ENCODE measurements at regions not wholly inside any gene's neighbourhood (a gene's known extent, or its start where the extent isn't known, plus 50 kb on each side); places are given as distances from the start of the nearest gene placed in this dataset.
"Not testable (repeated sequence)": the region's sequence is repeated elsewhere in the genome, so short reads cannot be mapped to it uniquely, and the experiment has no call there.

- in situ Hi-C loops (cut with MboI; ENCODE audit: low pct_ligation_motif_present in 1 of 4, low pct_unique_long_range_greater_than_20kb in 1 of 4, low sequenced_read_pairs in 3 of 4) (no loop called here), intact Hi-C loops (cut with DNase I; ENCODE audit: low total_unique reads) (no loop called here)
- Histone ChIP-seq H3K9me3 (no peaks in the 10 kb centered on the region), H3K4me3 (no peak overlapping the region), H3K27me3 (no peaks in the 10 kb centered on the region), H3K4me1 (peaks cover 0 to 5% (median 0%) of the 10 kb centered on the region in 4 donors), H3K36me3 (no peaks in the 10 kb centered on the region), H3K27ac (peak overlapping the region in 3 of 4 donors; percentile 4 to 37 (median 30))
- TF ChIP-seq EP300 (IDR thresholded peaks at IDR 0.05; ENCODE audit: low read depth) = no peak
- TF ChIP-seq POLR2A (IDR thresholded peaks at IDR 0.05) = no peak
- TF ChIP-seq POLR2AphosphoS5 (IDR thresholded peaks at IDR 0.05) = no peak
- TF ChIP-seq, protein P1, sequence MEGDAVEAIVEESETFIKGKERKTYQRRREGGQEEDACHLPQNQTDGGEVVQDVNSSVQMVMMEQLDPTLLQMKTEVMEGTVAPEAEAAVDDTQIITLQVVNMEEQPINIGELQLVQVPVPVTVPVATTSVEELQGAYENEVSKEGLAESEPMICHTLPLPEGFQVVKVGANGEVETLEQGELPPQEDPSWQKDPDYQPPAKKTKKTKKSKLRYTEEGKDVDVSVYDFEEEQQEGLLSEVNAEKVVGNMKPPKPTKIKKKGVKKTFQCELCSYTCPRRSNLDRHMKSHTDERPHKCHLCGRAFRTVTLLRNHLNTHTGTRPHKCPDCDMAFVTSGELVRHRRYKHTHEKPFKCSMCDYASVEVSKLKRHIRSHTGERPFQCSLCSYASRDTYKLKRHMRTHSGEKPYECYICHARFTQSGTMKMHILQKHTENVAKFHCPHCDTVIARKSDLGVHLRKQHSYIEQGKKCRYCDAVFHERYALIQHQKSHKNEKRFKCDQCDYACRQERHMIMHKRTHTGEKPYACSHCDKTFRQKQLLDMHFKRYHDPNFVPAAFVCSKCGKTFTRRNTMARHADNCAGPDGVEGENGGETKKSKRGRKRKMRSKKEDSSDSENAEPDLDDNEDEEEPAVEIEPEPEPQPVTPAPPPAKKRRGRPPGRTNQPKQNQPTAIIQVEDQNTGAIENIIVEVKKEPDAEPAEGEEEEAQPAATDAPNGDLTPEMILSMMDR (IDR thresholded peaks at IDR 0.05) = no peak
- WGBS, 2 donors (ENCODE audit: low coverage in 1 of 2) = 13 to 25% methylated on average over 1 to 4 of the region's 4 CpGs
- DNase-seq = no peak
Measured at GRCh38 chr1:112818990-112819689, 104.0 kb upstream of the PPM1J start.

GRCh38 chr1:112817555-112818373 is 102.6 kb upstream of the PPM1J start:
- TF ChIP-seq POLR2AphosphoS5 (IDR thresholded peaks at IDR 0.05) = no peak
- TF ChIP-seq, protein P1 (IDR thresholded peaks at IDR 0.05) = no peak
- TF ChIP-seq POLR2A (IDR thresholded peaks at IDR 0.05) = no peak
- no peak for TF ChIP-seq EP300 (IDR thresholded peaks at IDR 0.05; ENCODE audit: low read depth)
- intact Hi-C loops (cut with DNase I; ENCODE audit: low total_unique reads) = no loop called here
- Histone ChIP-seq H3K27me3 (no peaks in the 10 kb centered on the region), H3K27ac (no peak overlapping the region), H3K4me1 (peaks cover 0 to 5% (median 0%) of the 10 kb centered on the region in 4 donors), H3K9me3 (no peaks in the 10 kb centered on the region), H3K36me3 (no peaks in the 10 kb centered on the region), H3K4me3 (no peak overlapping the region)
- WGBS, 2 donors (ENCODE audit: low coverage in 1 of 2) = 51 to 79% methylated on average over 4 to 7 of the region's 7 CpGs
- in situ Hi-C loops (cut with MboI; ENCODE audit: low pct_ligation_motif_present in 1 of 4, low pct_unique_long_range_greater_than_20kb in 1 of 4, low sequenced_read_pairs in 3 of 4) = no loop called here
- DNase-seq = no peak

- no peak for TF ChIP-seq EP300 (IDR thresholded peaks at IDR 0.05; ENCODE audit: low read depth)
- TF ChIP-seq, protein P1 (IDR thresholded peaks at IDR 0.05) = no peak
- no peak for TF ChIP-seq POLR2A (IDR thresholded peaks at IDR 0.05)
- no peak for TF ChIP-seq POLR2AphosphoS5 (IDR thresholded peaks at IDR 0.05)
- H3K36me3 ChIP-seq = no peaks in the 10 kb centered on the region
- H3K27me3 ChIP-seq = no peaks in the 10 kb centered on the region
- in situ Hi-C loops (cut with MboI; ENCODE audit: low pct_ligation_motif_present in 1 of 4, low pct_unique_long_range_greater_than_20kb in 1 of 4, low sequenced_read_pairs in 3 of 4) (no loop called here), intact Hi-C loops (cut with DNase I; ENCODE audit: low total_unique reads) (no loop called here)
- 91 to 100% methylated on average over 2 to 5 of the region's 5 CpGs for WGBS, 2 donors (ENCODE audit: low coverage in 1 of 2)
- peaks cover 0 to 5% (median 0%) of the 10 kb centered on the region in 4 donors for H3K4me1 ChIP-seq
- H3K27ac ChIP-seq = no peak overlapping the region
- no peak for DNase-seq
- no peaks in the 10 kb centered on the region for H3K9me3 ChIP-seq
- no peak overlapping the region for H3K4me3 ChIP-seq
Measured at GRCh38 chr1:112815376-112815775, 100.2 kb upstream of the PPM1J start.

GRCh38 chr1:112814645-112815044 is 99.5 kb upstream of the PPM1J start:
- H3K27ac ChIP-seq; intact Hi-C loops (cut with DNase I; ENCODE audit: low total_unique reads); H3K4me1 ChIP-seq; H3K36me3 ChIP-seq; H3K4me3 ChIP-seq; DNase-seq; in situ Hi-C loops (cut with MboI; ENCODE audit: low pct_ligation_motif_present in 1 of 4, low pct_unique_long_range_greater_than_20kb in 1 of 4, low sequenced_read_pairs in 3 of 4); H3K9me3 ChIP-seq; H3K27me3 ChIP-seq: not testable (repeated sequence)
- WGBS, 2 donors (ENCODE audit: low coverage in 1 of 2) = 81 to 92% methylated on average over 8 of the region's 8 CpGs

Data from transverse colon (tissue), 4 donors.